Panc1 (cell line): ENCODE measurements at regions not wholly inside any gene's neighbourhood (a gene's known extent, or its start where the extent isn't known, plus 50 kb on each side); places are given as distances from the start of the nearest gene placed in this dataset.

Experiments
- POLR2AphosphoS5 ChIP-seq: IDR thresholded peaks from 2 replicates; pipeline ENCODE4 v1.6.1; 2012; ENCODE audit warnings: mild to moderate bottlenecking, low read depth, low read length, moderate library complexity
- SIN3A ChIP-seq: IDR thresholded peaks from 2 replicates; pipeline ENCODE4 v1.6.1; 2012; ENCODE audit warnings: low read depth, mild to moderate bottlenecking, low read length, moderate library complexity, borderline replicate concordance; ENCODE audit not compliant: insufficient read depth
- TCF7L2 ChIP-seq: IDR thresholded peaks from 2 replicates; pipeline ENCODE4 v1.6.1; 2011; ENCODE audit warnings: mild to moderate bottlenecking, low read depth, low read length, inconsistent platforms
- TF ChIP-seq, protein P1 (sequence below): fragments of 450-650 bp; IDR thresholded peaks from 2 replicates; pipeline ENCODE4 v1.5.1; 2017; ENCODE audit warnings: mild to moderate bottlenecking

GRCh38 chrX:139388254-139388653 lies 142.3 kb upstream of the F9 start:
- TF ChIP-seq TCF7L2: no peak
- TF ChIP-seq, protein P1, sequence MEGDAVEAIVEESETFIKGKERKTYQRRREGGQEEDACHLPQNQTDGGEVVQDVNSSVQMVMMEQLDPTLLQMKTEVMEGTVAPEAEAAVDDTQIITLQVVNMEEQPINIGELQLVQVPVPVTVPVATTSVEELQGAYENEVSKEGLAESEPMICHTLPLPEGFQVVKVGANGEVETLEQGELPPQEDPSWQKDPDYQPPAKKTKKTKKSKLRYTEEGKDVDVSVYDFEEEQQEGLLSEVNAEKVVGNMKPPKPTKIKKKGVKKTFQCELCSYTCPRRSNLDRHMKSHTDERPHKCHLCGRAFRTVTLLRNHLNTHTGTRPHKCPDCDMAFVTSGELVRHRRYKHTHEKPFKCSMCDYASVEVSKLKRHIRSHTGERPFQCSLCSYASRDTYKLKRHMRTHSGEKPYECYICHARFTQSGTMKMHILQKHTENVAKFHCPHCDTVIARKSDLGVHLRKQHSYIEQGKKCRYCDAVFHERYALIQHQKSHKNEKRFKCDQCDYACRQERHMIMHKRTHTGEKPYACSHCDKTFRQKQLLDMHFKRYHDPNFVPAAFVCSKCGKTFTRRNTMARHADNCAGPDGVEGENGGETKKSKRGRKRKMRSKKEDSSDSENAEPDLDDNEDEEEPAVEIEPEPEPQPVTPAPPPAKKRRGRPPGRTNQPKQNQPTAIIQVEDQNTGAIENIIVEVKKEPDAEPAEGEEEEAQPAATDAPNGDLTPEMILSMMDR: no peak
- no peak for TF ChIP-seq POLR2AphosphoS5
- TF ChIP-seq SIN3A: no peak
